Hepatocyte (in vitro differentiated cells): ENCODE measurements at regions not wholly inside any gene's neighbourhood (a gene's known extent, or its start where the extent isn't known, plus 50 kb on each side); places are given as distances from the start of the nearest gene placed in this dataset.
A peak's percentile ranks its signal among the peaks of the same experiment; 100 is the strongest.
"Not testable (repeated sequence)": the region's sequence is repeated elsewhere in the genome, so short reads cannot be mapped to it uniquely, and the experiment has no call there.

Experiments used
- DNase-seq: peaks from one replicate; pipeline ENCODE4 v3.0.0-alpha.2; 2016; ENCODE audit warnings: low spot score
- H2AFZ ChIP-seq: fragments of 200-600 bp; sonication (generic); 2 replicates; pipeline ENCODE4 v1.6.0; 2016; ENCODE audit warnings: antibody characterized with exemption, mild to moderate bottlenecking
- H3K27ac ChIP-seq: fragments of 200-600 bp; sonication (generic); 2 replicates; pipeline ENCODE4 v1.5.1; 2016; ENCODE audit warnings: mild to moderate bottlenecking
- H3K27me3 ChIP-seq: fragments of 200-600 bp; sonication (generic); 2 replicates; pipeline ENCODE4 v1.6.1; 2016
- H3K36me3 ChIP-seq: fragments of 200-600 bp; sonication (generic); replicated peaks from 2 replicates; pipeline ENCODE4 v1.5.1; 2016; ENCODE audit warnings: low read depth; ENCODE audit not compliant: insufficient read depth
- H3K4me1 ChIP-seq: fragments of 200-600 bp; sonication (generic); 2 replicates; pipeline ENCODE4 v1.5.1; 2016; ENCODE audit warnings: mild to moderate bottlenecking, moderate library complexity; ENCODE audit not compliant: insufficient read depth
- H3K4me2 ChIP-seq: fragments of 200-600 bp; sonication (generic); 2 replicates; pipeline ENCODE4 v1.6.0; 2016
- H3K4me3 ChIP-seq: fragments of 200-600 bp; sonication (generic); 2 replicates; pipeline ENCODE4 v1.5.1; 2016; ENCODE audit warnings: mild to moderate bottlenecking
- H3K79me2 ChIP-seq: fragments of 200-600 bp; sonication (generic); 2 replicates; pipeline ENCODE4 v1.6.0; 2017; ENCODE audit warnings: mild to moderate bottlenecking
- H3K9me2 ChIP-seq: fragments of 200-600 bp; sonication (generic); replicated peaks from 2 replicates; pipeline ENCODE4 v1.6.0; 2017; ENCODE audit warnings: mild to moderate bottlenecking; ENCODE audit not compliant: insufficient read depth
- H3K9me3 ChIP-seq: fragments of 200-600 bp; sonication (generic); 2 replicates; pipeline ENCODE4 v1.5.1; 2016; ENCODE audit warnings: low read depth, mild to moderate bottlenecking
- H4K20me1 ChIP-seq: fragments of 200-600 bp; sonication (generic); 2 replicates; pipeline ENCODE4 v1.6.0; 2016; ENCODE audit warnings: mild to moderate bottlenecking; ENCODE audit not compliant: insufficient read depth, poor library complexity, severe bottlenecking
- EZH2 ChIP-seq: fragments of 200-600 bp; sonication (generic); IDR thresholded peaks from 2 replicates; pipeline ENCODE4 v1.6.1; 2016; ENCODE audit warnings: antibody characterized with exemption, mild to moderate bottlenecking, borderline replicate concordance
- EZH2phosphoT487 ChIP-seq: fragments of 200-600 bp; sonication (generic); IDR thresholded peaks from one replicate; pipeline ENCODE4 v1.6.1; 2018; ENCODE audit warnings: antibody characterized with exemption, mild to moderate bottlenecking, low read depth, moderate library complexity; ENCODE audit not compliant: unreplicated experiment, severe bottlenecking
- WGBS: methylation state at CpG from one replicate; pipeline ENCODE4 v1.1.6; 2016; ENCODE audit warnings: low lambda C conversion rate; ENCODE audit errors: missing lambda C conversion rate; 5-methylcytosine and 5-hydroxymethylcytosine counted together
- TF ChIP-seq, protein P1 (sequence below): fragments of 200-600 bp; sonication (generic); IDR thresholded peaks from 2 replicates; pipeline ENCODE4 v1.5.1; 2016; ENCODE audit warnings: antibody characterized with exemption, mild to moderate bottlenecking; ENCODE audit not compliant: poor library complexity

DNA sequence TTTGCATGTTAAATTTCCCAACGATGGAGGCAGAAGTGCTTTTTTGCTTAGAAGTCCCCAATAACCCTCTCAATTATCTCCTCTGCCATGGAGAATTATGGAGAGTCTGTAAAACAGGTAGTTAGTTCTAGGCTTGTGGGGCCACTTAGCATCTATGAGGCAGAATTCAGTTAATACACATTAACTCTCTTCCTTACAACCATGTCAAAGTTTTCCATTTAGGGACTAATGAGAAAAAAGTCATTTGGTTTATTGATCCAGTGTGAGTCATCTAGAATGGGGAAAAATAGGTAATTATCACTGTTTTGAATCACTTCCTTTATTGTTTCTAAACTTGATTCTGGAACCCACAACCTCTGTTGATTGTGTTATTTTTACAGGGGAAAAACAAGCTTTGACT, 229.1 kb upstream of the COX10 start:
- Histone ChIP-seq H3K79me2 (no peaks in the 10 kb centered on the region), H3K4me2 (no peak overlapping the region), H3K4me3 (no peak overlapping the region), H3K36me3 (no peaks in the 10 kb centered on the region), H3K27me3 (no peaks in the 10 kb centered on the region), H3K4me1 (no peaks in the 10 kb centered on the region), H3K9me3 (no peaks in the 10 kb centered on the region), H3K9me2 (no peaks in the 10 kb centered on the region), H4K20me1 (no peaks in the 10 kb centered on the region), H3K27ac (no peak overlapping the region), H2AFZ (no peak overlapping the region)
- no peak for DNase-seq
- 71% methylated on average over 1 of the region's 1 CpG for WGBS
- no peak for TF ChIP-seq EZH2phosphoT487
- TF ChIP-seq, protein P1, sequence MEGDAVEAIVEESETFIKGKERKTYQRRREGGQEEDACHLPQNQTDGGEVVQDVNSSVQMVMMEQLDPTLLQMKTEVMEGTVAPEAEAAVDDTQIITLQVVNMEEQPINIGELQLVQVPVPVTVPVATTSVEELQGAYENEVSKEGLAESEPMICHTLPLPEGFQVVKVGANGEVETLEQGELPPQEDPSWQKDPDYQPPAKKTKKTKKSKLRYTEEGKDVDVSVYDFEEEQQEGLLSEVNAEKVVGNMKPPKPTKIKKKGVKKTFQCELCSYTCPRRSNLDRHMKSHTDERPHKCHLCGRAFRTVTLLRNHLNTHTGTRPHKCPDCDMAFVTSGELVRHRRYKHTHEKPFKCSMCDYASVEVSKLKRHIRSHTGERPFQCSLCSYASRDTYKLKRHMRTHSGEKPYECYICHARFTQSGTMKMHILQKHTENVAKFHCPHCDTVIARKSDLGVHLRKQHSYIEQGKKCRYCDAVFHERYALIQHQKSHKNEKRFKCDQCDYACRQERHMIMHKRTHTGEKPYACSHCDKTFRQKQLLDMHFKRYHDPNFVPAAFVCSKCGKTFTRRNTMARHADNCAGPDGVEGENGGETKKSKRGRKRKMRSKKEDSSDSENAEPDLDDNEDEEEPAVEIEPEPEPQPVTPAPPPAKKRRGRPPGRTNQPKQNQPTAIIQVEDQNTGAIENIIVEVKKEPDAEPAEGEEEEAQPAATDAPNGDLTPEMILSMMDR = no peak
- TF ChIP-seq EZH2 = no peak

DNA sequence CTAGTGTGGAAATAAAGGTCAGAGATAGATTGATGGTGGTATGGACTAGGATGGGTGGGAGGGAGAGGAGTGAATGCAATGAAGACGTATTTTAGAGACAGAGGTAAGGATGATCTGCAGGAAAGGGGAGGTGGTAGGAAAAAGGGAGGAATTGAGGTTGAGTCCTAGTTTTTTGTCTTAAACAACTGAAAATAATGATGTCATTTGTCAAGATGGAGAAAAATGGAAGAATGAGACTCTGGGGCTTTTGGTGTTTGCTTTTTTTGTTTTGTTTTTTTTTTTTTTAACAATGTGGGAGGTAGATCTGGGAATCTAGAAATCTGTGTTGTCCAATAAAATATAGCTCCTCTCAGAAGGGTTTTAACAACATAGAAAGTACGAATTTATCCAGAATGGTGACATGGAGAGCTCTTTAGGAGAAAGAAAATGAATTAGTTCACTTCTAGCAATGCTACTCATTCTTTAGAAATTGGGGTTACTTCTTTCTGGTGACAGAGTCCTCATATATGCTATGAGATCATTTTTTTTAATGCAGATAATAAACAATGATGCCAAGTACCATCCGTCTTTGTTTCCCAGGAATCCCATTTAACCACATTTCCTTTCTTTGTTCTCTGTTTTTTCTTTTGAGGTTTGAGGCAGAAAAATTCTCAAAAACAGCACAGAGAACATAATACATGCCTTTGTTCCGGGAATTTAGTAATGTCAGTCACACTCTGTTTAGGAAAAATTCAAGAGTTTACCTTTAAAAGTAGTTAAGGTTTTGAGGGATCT, 225.3 kb upstream of the COX10 start:
- Histone ChIP-seq H3K4me2 (no peak overlapping the region), H3K4me3 (no peak overlapping the region), H2AFZ (no peak overlapping the region), H3K4me1 (no peaks in the 10 kb centered on the region), H3K27me3 (no peaks in the 10 kb centered on the region), H3K36me3 (no peaks in the 10 kb centered on the region), H3K27ac (peak overlapping the region; percentile 20), H3K79me2 (no peaks in the 10 kb centered on the region), H3K9me2 (no peaks in the 10 kb centered on the region), H4K20me1 (no peaks in the 10 kb centered on the region), H3K9me3 (no peaks in the 10 kb centered on the region)
- DNase-seq = no peak
- TF ChIP-seq EZH2 (no peak), EZH2phosphoT487 (no peak)
- TF ChIP-seq, protein P1 = no peak
- 73% methylated on average over 4 of the region's 4 CpGs for WGBS

DNA sequence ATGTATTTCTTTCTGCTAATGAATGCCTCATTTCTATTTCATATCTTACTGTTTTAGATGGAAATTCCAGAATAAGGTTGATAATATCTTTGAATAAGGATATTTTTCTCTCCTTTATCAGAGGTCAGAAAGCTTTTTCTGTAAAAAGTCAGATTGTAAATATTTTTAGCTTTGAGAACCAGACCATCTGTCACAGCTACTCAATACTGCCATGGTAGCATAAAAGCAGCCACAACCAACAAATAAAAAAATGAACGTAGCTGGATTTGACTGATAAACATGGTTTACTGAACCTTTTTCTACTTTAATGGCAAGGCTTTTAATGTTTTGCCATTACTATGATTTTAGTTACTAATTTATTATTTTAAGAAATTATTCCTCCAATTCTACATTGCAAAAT, 217.4 kb upstream of the COX10 start:
- Histone ChIP-seq H3K4me1 (no peaks in the 10 kb centered on the region), H3K4me2 (no peak overlapping the region), H2AFZ (no peak overlapping the region), H3K4me3 (no peak overlapping the region), H4K20me1 (no peaks in the 10 kb centered on the region), H3K27ac (no peak overlapping the region), H3K27me3 (no peaks in the 10 kb centered on the region), H3K36me3 (no peaks in the 10 kb centered on the region), H3K9me3 (no peaks in the 10 kb centered on the region), H3K79me2 (no peaks in the 10 kb centered on the region), H3K9me2 (no peaks in the 10 kb centered on the region)
- DNase-seq = no peak
- WGBS = 89% methylated on average over 1 of the region's 1 CpG
- TF ChIP-seq EZH2phosphoT487 (no peak), EZH2 (no peak)
- TF ChIP-seq, protein P1 = no peak

DNA sequence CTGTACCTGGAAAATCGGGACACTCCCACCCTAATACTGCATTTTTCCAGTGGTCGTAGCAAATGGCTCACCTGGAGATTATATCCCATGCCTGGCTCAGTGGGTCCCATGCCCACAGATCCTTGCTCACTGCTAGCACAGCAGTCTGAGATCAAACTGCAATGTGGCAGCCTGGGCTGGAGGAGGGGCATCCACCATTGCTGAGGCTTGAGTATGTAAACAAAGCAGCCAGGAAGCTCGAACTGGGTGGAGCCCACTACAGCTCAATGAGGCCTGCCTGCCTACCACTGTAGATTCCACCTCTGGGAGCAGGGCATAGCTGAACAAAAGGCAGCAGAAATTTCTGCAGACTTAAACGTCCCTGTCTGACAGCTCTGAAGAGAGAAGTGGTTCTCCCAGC, 213.6 kb upstream of the COX10 start:
- not testable (repeated sequence) for H3K4me1 ChIP-seq, H2AFZ ChIP-seq, H3K27ac ChIP-seq, H3K79me2 ChIP-seq, H3K9me3 ChIP-seq, H3K36me3 ChIP-seq, H4K20me1 ChIP-seq, H3K27me3 ChIP-seq, DNase-seq, H3K9me2 ChIP-seq, H3K4me2 ChIP-seq, H3K4me3 ChIP-seq
- 88% methylated on average over 4 of the region's 4 CpGs for WGBS
